ENCODE measurements at regions not wholly inside any gene's neighbourhood (a gene's known extent, or its start where the extent isn't known, plus 50 kb on each side); places are given as distances from the start of the nearest gene placed in this dataset.

GRCh38 chr3:166205158-166205557, 367.9 kb upstream of the BCHE start:
- Histone ChIP-seq H3K9me3 (ENCODE audit: low read length) (no peaks in the 10 kb centered on the region), H3K4me2 (ENCODE audit: low read depth, low read length) (no peak overlapping the region), H3K9ac (ENCODE audit: insufficient read depth, low read depth, low read length) (no peak overlapping the region), H3K4me1 (ENCODE audit: insufficient read depth, low read length) (peaks cover 5% of the 10 kb centered on the region; the same call in 1 of the 2 replicates), H3K4me3 (replicated peaks in 1 of 3; ENCODE audit: insufficient read depth in 1 of 3, low read depth in 2 of 3, low read length in 3 of 3) (no peak overlapping the region), H3K27ac (ENCODE audit: extremely low read length, insufficient read depth, low read length) (no peak overlapping the region), H2AFZ (ENCODE audit: low read length) (no peak overlapping the region), H4K20me1 (ENCODE audit: insufficient read depth, low read length) (no peaks in the 10 kb centered on the region), H3K36me3 (replicated peaks in 1 of 2; ENCODE audit: control insufficient read depth in 1 of 2, insufficient read depth in 2 of 2, low read length in 2 of 2) (no peaks in the 10 kb centered on the region), H3K79me2 (ENCODE audit: insufficient read depth, low read length) (no peaks in the 10 kb centered on the region), H3K27me3 (ENCODE audit: control insufficient read depth in 1 of 2, insufficient read depth in 2 of 2, low read length in 2 of 2) (no peaks in the 10 kb centered on the region)
- intact Hi-C loops (cut with micrococcal nuclease; ENCODE audit: unreplicated experiment) (no loop called here), in situ Hi-C loops (cut with HindIII; ENCODE audit: extremely low pct_ligation_motif_present, low pct_unique_long_range_greater_than_20kb) (no loop called here)
- DNase-seq (ENCODE audit: low spot score), result peak; percentile 3
- POLR2A ChIA-PET, result no interaction called here
- BruUV-seq (replicated peaks), result no TSS peak
- CTCF ChIA-PET (ENCODE audit: low intra/inter-chr PET ratio, low total read pairs), result no interaction called here
- no peak for TF ChIP-seq PHF5A (CRISPR knock-in tag; IDR thresholded peaks at IDR 0.05; ENCODE audit: low read depth, unreplicated experiment)
- TF ChIP-seq, protein P1, sequence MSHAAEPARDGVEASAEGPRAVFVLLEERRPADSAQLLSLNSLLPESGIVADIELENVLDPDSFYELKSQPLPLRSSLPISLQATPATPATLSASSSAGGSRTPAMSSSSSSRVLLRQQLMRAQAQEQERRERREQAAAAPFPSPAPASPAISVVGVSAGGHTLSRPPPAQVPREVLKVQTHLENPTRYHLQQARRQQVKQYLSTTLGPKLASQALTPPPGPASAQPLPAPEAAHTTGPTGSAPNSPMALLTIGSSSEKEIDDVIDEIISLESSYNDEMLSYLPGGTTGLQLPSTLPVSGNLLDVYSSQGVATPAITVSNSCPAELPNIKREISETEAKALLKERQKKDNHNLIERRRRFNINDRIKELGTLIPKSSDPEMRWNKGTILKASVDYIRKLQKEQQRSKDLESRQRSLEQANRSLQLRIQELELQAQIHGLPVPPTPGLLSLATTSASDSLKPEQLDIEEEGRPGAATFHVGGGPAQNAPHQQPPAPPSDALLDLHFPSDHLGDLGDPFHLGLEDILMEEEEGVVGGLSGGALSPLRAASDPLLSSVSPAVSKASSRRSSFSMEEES (CRISPR knock-in tag; IDR thresholded peaks at IDR 0.05), result peak; percentile 41; the same call in 1 of the 2 replicates
- no peak for FAIRE-seq
- 4% methylated on average over 7 of the region's 7 CpGs for WGBS (ENCODE audit: low lambda C conversion rate)
- ATAC-seq, result no peak

DNA sequence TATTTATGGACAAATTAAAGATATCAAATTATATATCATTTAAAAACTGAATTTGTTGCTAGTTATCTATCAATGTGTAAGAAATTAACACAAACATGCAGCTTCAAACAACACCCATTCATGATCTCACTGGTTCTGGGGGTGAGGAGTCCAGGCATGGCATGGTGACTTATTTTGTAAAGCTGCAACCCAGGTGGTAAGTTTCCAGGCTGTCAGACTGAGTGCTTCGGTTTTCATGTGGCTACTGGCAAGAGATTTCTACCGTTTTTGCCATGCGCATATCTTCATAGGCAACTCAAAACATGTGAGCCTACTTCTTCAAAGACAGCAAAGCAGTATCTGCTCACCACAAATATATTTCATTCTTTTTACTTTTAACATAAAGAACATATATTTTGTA, 364.3 kb upstream of the BCHE start:
- Histone ChIP-seq H3K4me1 (ENCODE audit: insufficient read depth, low read length) (peaks cover 5% of the 10 kb centered on the region; the same call in 1 of the 2 replicates), H3K9me3 (ENCODE audit: low read length) (no peaks in the 10 kb centered on the region), H3K4me3 (replicated peaks in 1 of 3; ENCODE audit: insufficient read depth in 1 of 3, low read depth in 2 of 3, low read length in 3 of 3) (no peak overlapping the region), H3K27me3 (ENCODE audit: control insufficient read depth in 1 of 2, insufficient read depth in 2 of 2, low read length in 2 of 2) (no peaks in the 10 kb centered on the region), H3K9ac (ENCODE audit: insufficient read depth, low read depth, low read length) (no peak overlapping the region), H2AFZ (ENCODE audit: low read length) (no peak overlapping the region), H3K79me2 (ENCODE audit: insufficient read depth, low read length) (no peaks in the 10 kb centered on the region), H3K4me2 (ENCODE audit: low read depth, low read length) (no peak overlapping the region), H3K27ac (ENCODE audit: extremely low read length, insufficient read depth, low read length) (no peak overlapping the region), H3K36me3 (replicated peaks in 1 of 2; ENCODE audit: control insufficient read depth in 1 of 2, insufficient read depth in 2 of 2, low read length in 2 of 2) (no peaks in the 10 kb centered on the region), H4K20me1 (ENCODE audit: insufficient read depth, low read length) (no peaks in the 10 kb centered on the region)
- in situ Hi-C loops (cut with HindIII; ENCODE audit: extremely low pct_ligation_motif_present, low pct_unique_long_range_greater_than_20kb), result no loop called here
- FAIRE-seq (no peak), ATAC-seq (no peak), DNase-seq (ENCODE audit: low spot score) (no peak)
- WGBS (ENCODE audit: low lambda C conversion rate), result 32% methylated on average over 3 of the region's 3 CpGs
- intact Hi-C loops (cut with micrococcal nuclease; ENCODE audit: unreplicated experiment), result no loop called here
- BruUV-seq (replicated peaks), result no TSS peak
- POLR2A ChIA-PET, result no interaction called here
- CTCF ChIA-PET (ENCODE audit: low intra/inter-chr PET ratio, low total read pairs), result no interaction called here
- TF ChIP-seq ADNP (CRISPR knock-in tag; IDR thresholded peaks at IDR 0.05) (no peak), PHF20 (CRISPR knock-in tag; IDR thresholded peaks at IDR 0.05) (no peak), RAD21 (CRISPR knock-in tag; IDR thresholded peaks at IDR 0.05) (no peak), CERS6 (CRISPR knock-in tag; IDR thresholded peaks at IDR 0.05) (no peak), ZNF3 (CRISPR knock-in tag; IDR thresholded peaks at IDR 0.05) (no peak), SP4 (CRISPR knock-in tag; IDR thresholded peaks at IDR 0.05) (no peak), HDAC2 (CRISPR knock-in tag; IDR thresholded peaks at IDR 0.05) (no peak), DMTF1 (CRISPR knock-in tag; IDR thresholded peaks at IDR 0.05) (no peak), KDM1A (CRISPR knock-in tag; IDR thresholded peaks at IDR 0.05) (no peak), ZNF121 (CRISPR knock-in tag; IDR thresholded peaks at IDR 0.05) (no peak), ZBTB26 (CRISPR knock-in tag; IDR thresholded peaks at IDR 0.05; ENCODE audit: borderline replicate concordance) (no peak), REL (CRISPR knock-in tag; conservative IDR thresholded peaks at IDR 0.05) (no peak), TEAD3 (CRISPR knock-in tag; optimal IDR thresholded peaks at IDR 0.05; ENCODE audit: borderline replicate concordance) (no peak)

Measured in HepG2 (cell line).